ENCODE measurements at regions not wholly inside any gene's neighbourhood (a gene's known extent, or its start where the extent isn't known, plus 50 kb on each side); places are given as distances from the start of the nearest gene placed in this dataset.

DNA sequence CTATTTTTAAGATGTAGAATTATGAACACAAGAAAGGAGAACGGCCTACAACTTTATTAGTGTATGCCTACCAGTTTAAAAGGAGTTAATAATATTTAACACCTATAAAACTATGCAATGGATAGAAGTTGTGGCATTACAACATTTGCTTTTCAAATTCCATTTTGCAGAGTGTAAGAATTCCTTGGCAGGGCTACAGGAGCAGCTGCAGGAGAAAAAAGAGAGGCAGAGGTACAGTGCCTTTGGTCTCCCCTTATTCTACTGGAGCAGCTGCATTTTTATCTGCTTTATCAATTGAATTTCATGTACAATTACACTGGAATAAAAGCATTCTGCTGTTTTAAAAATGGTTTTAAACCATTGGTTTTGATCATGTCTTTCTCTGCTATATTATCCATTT, 145.7 kb upstream of the KCNH8 start:
- ChIA-PET CTCF (no interaction called here), POLR2A (ENCODE audit: low non-redundant PET) (no interaction called here)
- TF ChIP-seq, protein P1, sequence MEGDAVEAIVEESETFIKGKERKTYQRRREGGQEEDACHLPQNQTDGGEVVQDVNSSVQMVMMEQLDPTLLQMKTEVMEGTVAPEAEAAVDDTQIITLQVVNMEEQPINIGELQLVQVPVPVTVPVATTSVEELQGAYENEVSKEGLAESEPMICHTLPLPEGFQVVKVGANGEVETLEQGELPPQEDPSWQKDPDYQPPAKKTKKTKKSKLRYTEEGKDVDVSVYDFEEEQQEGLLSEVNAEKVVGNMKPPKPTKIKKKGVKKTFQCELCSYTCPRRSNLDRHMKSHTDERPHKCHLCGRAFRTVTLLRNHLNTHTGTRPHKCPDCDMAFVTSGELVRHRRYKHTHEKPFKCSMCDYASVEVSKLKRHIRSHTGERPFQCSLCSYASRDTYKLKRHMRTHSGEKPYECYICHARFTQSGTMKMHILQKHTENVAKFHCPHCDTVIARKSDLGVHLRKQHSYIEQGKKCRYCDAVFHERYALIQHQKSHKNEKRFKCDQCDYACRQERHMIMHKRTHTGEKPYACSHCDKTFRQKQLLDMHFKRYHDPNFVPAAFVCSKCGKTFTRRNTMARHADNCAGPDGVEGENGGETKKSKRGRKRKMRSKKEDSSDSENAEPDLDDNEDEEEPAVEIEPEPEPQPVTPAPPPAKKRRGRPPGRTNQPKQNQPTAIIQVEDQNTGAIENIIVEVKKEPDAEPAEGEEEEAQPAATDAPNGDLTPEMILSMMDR (conservative IDR thresholded peaks at IDR 0.05; ENCODE audit: low read depth) = no peak
- no peak for DNase-seq (ENCODE audit: low spot score)
- no peak overlapping the region for H3K27ac ChIP-seq

DNA sequence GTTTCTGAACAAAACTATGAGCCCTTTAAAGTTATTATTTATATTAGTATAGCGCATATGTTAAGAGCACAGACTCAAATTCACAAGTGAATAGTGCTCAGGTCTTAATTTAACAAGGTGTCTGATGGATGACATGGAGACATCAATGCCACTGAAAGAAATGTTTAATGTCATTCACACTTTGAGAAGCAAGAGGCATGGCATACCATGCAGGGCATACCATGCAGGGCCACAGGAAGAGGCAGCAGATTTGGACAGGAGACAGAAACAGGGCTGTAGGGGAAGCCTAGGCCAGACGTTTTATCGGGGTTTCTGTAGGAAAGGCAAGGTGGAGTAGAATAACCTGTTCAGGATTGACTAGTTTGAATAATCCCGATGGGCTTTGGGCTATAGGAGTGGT, 150.2 kb upstream of the KCNH8 start:
- ChIA-PET CTCF (no interaction called here), POLR2A (ENCODE audit: low non-redundant PET) (no interaction called here)
- no peak for DNase-seq (ENCODE audit: low spot score)
- H3K27ac ChIP-seq = no peak overlapping the region
- TF ChIP-seq, protein P1 (conservative IDR thresholded peaks at IDR 0.05; ENCODE audit: low read depth) = no peak

- DNase-seq (ENCODE audit: low spot score) = no peak
- no peak overlapping the region for H3K27ac ChIP-seq
- ChIA-PET CTCF (no interaction called here), POLR2A (ENCODE audit: low non-redundant PET) (no interaction called here)
- TF ChIP-seq, protein P1 (conservative IDR thresholded peaks at IDR 0.05; ENCODE audit: low read depth) = no peak
These were observed 155.6 kb upstream of the KCNH8 start for GRCh38 chr3:18992709-18993108.

DNA sequence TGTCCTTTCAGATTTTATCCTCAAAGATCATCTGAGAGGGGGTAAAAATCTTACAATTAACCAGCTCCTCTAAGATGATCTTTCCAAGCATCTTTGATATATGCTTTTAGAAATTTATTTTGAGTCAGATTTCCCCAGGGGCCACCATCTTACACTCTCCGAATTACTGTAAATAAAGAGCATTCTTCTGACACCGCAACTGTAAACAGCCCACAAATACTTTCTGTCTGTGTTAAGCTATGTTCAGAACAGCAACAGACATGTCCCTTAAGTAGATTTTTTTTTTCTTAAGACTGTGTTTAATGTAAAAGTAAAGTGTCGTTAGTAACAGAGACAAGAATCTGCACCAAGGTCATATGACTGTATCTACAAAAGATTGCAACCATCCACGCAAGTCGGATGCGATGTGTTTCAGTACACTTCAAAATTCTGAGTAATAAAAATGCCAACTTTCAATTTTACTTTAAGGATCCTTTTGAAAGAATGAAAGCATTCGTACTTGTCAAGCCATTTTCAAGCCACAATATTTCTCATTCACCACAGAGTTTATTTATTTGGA, 159.0 kb upstream of the KCNH8 start:
- TF ChIP-seq, protein P1 (conservative IDR thresholded peaks at IDR 0.05; ENCODE audit: low read depth) = no peak
- ChIA-PET POLR2A (ENCODE audit: low non-redundant PET) (no interaction called here), CTCF (no interaction called here)
- no peak for DNase-seq (ENCODE audit: low spot score)
- no peak overlapping the region for H3K27ac ChIP-seq

- ChIA-PET POLR2A (ENCODE audit: low non-redundant PET) (no interaction called here), CTCF (no interaction called here)
- DNase-seq (ENCODE audit: low spot score) = no peak
- TF ChIP-seq, protein P1 (conservative IDR thresholded peaks at IDR 0.05; ENCODE audit: low read depth) = peak; percentile 44
- no peak overlapping the region for H3K27ac ChIP-seq
These were observed 159.6 kb upstream of the KCNH8 start for GRCh38 chr3:18988614-18989229.

DNA sequence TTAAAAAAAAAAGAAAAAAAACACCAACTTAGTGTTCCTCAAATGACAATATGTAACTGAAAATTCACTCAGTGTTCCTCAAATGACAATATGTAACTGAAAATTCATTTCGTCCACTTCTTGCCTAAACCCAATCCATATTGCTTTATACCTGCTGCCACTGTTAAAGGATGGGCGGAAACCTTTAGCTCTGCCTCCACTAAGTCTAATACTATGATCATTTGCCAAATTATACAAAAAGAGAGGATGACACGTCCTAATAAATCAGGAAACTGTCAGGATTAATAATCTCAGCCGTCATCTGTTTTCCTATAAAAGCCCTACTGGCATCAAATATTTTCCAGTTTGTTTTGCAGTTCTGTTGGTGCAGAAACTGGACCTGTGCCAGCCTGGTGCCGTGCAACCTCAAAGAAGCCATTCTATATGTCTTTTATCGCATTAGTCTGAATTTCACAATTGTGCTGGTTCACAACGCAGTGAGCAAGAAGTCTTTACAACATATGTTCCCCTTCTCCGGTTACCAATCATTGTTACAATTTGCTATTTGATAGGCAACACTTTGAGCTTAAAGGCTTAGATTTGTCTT, 160.4 kb upstream of the KCNH8 start:
- no peak for DNase-seq (ENCODE audit: low spot score)
- ChIA-PET CTCF (no interaction called here), POLR2A (ENCODE audit: low non-redundant PET) (no interaction called here)
- H3K27ac ChIP-seq = no peak overlapping the region
- TF ChIP-seq, protein P1 (conservative IDR thresholded peaks at IDR 0.05; ENCODE audit: low read depth) = no peak

Data from RWPE1 (cell line).